ENCODE measurements at regions not wholly inside any gene's neighbourhood (a gene's known extent, or its start where the extent isn't known, plus 50 kb on each side); places are given as distances from the start of the nearest gene placed in this dataset.

GRCh38 chr3:117520582-117520981, 811.0 kb downstream of the TUSC7 start:
- TF ChIP-seq CTCF (conservative IDR thresholded peaks at IDR 0.05) (no peak), EZH2 (IDR thresholded peaks at IDR 0.05; ENCODE audit: low read depth) (no peak)

Measured in PC-9 (cell line).